Upper lobe of left lung (tissue), 4 donors: ENCODE measurements at regions not wholly inside any gene's neighbourhood (a gene's known extent, or its start where the extent isn't known, plus 50 kb on each side); places are given as distances from the start of the nearest gene placed in this dataset.

Experiments used
- POLR2AphosphoS5 ChIP-seq, 2 donors: sonication (generic); formaldehyde crosslinking; IDR thresholded peaks; one replicate each; pipeline ENCODE4 v1.5.1; 2017; ENCODE audit warnings: antibody characterized with exemption in 2 of 2
- TF ChIP-seq, protein P1 (sequence below), 6 experiments: fragments of 450-650 bp in 4 of 6; fragments of 200-600 bp in 2 of 6; sonication (generic) in 2 of 6; IDR thresholded peaks; one replicate each; pipeline ENCODE4 v1.5.1; 2016 to 2019; ENCODE audit warnings: antibody characterized with exemption in 6 of 6

DNA sequence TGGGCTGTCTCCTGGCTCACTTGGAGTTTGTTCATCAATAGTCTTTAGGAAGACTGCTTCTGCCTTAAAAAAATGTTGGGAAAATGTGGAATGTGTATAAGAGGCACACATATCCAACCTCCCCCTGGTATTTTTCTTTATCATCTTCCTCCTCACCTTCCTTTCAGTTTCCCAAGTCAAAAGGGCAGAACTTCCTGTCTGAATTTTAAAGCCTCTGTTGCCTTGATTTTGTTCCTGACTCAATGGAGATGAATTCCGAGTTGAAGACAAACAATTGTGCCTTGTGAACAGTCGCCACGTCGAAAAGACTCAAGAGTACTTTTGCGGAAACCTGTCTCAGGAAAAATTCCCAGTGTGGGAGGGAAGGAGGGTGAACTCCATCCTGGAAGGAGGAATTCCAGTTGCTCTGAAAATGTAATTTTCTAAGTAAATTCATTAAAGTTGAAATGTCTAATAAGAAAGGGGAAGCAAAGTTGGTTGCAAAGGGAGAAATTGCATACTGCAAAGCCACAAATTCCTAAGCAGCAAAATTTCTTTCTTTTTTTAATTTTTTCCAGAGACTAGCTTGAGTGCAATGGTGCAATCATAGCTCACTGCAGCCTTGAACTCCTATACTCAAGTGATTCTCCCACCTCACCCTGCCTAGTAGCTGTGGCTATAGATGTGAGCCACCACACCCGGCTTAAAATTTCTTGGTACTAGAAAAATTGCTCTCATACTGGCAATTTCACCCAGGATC lies 50.2 kb upstream of the ELK3 start:
- no peak for TF ChIP-seq POLR2AphosphoS5 (IDR thresholded peaks at IDR 0.05)
- TF ChIP-seq, protein P1, sequence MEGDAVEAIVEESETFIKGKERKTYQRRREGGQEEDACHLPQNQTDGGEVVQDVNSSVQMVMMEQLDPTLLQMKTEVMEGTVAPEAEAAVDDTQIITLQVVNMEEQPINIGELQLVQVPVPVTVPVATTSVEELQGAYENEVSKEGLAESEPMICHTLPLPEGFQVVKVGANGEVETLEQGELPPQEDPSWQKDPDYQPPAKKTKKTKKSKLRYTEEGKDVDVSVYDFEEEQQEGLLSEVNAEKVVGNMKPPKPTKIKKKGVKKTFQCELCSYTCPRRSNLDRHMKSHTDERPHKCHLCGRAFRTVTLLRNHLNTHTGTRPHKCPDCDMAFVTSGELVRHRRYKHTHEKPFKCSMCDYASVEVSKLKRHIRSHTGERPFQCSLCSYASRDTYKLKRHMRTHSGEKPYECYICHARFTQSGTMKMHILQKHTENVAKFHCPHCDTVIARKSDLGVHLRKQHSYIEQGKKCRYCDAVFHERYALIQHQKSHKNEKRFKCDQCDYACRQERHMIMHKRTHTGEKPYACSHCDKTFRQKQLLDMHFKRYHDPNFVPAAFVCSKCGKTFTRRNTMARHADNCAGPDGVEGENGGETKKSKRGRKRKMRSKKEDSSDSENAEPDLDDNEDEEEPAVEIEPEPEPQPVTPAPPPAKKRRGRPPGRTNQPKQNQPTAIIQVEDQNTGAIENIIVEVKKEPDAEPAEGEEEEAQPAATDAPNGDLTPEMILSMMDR (IDR thresholded peaks at IDR 0.05), result no peak
